ENCODE measurements at regions not wholly inside any gene's neighbourhood (a gene's known extent, or its start where the extent isn't known, plus 50 kb on each side); places are given as distances from the start of the nearest gene placed in this dataset.

- TF ChIP-seq CTCF (optimal IDR thresholded peaks at IDR 0.05 in 1 of 3, IDR thresholded peaks at IDR 0.05 in 1 of 3, conservative IDR thresholded peaks at IDR 0.05 in 1 of 3; ENCODE audit: extremely low read depth in 1 of 3, insufficient read depth in 2 of 3, low read length in 3 of 3) (no peak), EZH2 (IDR thresholded peaks at IDR 0.05; ENCODE audit: low read length) (no peak)
Measured at GRCh38 chr6:154653385-154653784, 79.8 kb upstream of the SCAF8 start.
